Activated naive CD4-positive, alpha-beta T cell treated with anti-CD3 and anti-CD28 coated beads, Interleukin-2, amount 50 U/mL, for 72 hours (primary cell): ENCODE measurements at regions not wholly inside any gene's neighbourhood (a gene's known extent, or its start where the extent isn't known, plus 50 kb on each side); places are given as distances from the start of the nearest gene placed in this dataset.

ENCODE experiments used
- ATAC-seq, 2 donors: fragments of 150-1000 bp; cut with Tn5 transposase; 2 replicates each; pipeline ENCODE4 v1.10.0; 2021; ENCODE audit warnings: mild to moderate bottlenecking in 2 of 2, moderate library complexity in 2 of 2
- DNase-seq, 2 donors: peaks; one replicate each; pipeline ENCODE4 v3.0.0; 2021 to 2022; ENCODE audit warnings: low spot score in 2 of 2
- H3K27ac Mint-ChIP-seq, 2 donors: one replicate each; pipeline ENCODE4 v1.8.0; 2022; ENCODE audit warnings: mild to moderate bottlenecking in 2 of 2, mixed read lengths in 2 of 2
- H3K36me3 Mint-ChIP-seq, 2 donors: one replicate each; pipeline ENCODE4 v1.8.0; 2022; ENCODE audit warnings: mixed read lengths in 2 of 2
- H3K9me3 Mint-ChIP-seq, 2 donors: one replicate each; pipeline ENCODE4 v1.8.0; 2022; ENCODE audit warnings: mixed read lengths in 2 of 2

DNA sequence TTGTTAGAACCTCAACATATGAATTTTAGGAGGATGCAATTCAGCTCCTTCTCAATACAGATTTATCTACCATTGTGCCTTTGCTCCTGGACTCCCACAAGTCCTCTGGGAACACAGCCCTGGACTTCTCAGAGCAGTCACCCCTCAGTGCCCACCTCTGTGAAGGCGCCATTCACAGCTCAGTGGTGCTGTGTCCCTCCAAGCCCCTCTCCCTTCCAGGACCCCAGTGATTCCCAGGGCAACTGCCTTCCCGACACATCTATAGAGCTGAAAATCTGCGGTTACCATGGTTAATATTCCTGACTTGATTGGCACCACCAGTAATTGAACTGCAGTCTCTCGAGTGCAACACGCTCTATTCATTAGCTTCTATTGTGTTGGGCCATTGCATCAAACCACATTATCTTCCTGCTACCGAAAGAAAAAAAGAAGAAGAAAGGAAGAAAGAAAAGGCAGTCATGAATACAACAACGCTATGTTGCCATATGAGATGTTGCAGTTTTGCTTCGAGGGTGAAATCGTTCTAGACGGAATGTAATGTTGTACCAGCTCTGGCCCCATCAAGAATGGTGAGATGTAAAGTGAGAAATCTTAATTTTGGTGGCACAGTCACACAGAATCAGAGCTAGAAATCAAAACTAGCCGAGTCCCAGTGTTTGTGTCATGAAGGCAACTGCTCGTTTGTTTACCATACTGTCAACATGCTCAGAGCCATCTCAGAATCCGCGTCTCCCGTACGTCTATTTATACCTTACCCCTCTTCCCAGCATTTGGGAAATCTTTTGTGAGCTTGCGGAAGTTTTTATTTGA, 524.0 kb upstream of the ID2 start:
- no peak for DNase-seq
- Mint-ChIP-seq H3K36me3 (peaks cover 18 to 50% of the 10 kb centered on the region in 2 donors), H3K27ac (peak overlapping the region in 1 of 2 donors; percentile 3), H3K9me3 (peaks cover 19 to 32% of the 10 kb centered on the region in 2 donors)
- no peak for ATAC-seq

DNA sequence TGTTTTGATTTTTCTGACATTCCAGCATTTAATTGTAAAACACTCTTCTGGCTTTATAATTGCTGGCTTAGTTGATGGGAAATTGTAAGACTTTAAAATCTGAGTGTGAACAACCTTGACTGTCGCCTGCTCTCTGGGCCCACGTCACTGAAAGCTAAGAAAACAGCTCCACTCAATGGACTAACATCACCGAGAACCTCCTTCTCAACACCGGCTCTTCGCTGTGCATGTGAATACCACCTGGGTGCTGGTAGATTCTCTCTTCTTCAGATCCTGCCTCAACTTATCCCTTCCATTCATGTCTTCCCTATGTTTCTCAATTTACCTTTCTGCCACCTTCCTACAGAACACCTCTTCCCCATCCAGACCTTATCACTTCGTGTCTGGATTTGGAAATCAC, 523.1 kb upstream of the ID2 start:
- H3K27ac Mint-ChIP-seq = no peak overlapping the region
- ATAC-seq (no peak), DNase-seq (no peak)
- peaks cover 15 to 41% of the 10 kb centered on the region in 2 donors for H3K36me3 Mint-ChIP-seq
- H3K9me3 Mint-ChIP-seq = peaks cover 16 to 25% of the 10 kb centered on the region in 2 donors

DNA sequence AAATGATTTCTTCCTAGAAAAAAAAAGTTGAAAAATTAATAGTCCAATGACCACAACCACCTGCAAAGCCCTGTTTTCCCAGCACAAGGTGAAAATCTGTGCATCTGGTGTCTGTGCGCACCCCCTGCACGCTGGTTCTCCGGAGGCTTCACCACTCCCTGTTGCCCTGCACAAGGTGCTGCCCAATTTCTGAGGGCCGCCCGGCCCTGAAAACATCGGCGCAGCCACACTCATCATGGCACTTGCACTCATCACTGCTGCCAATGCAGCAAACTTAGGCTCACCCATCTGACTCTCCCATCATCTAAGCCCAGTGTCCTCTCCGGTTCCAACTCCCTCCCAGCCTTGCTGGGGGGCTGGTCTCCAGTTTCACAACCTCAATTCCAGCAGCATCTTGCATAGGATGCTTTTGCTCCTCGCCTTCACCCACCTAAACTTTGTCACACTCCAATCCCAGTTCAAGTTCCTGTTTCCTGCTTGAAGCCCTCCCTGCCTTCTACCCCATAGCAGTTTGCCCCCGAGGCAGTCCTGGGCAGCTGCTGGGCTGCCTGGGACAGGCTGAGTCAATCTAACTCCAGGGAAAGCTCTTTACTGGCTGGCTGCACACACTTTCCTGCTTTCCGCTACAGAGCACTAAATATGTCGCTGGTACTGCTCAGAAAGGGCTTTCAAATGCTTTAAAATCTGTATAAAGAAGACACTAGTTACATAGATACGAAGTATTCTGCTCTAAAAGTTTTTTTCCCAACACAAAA, 522.5 kb upstream of the ID2 start:
- ATAC-seq (no peak), DNase-seq (no peak)
- H3K9me3 Mint-ChIP-seq = peaks cover 12 to 19% of the 10 kb centered on the region in 2 donors
- no peak overlapping the region for H3K27ac Mint-ChIP-seq
- H3K36me3 Mint-ChIP-seq = peaks cover 10 to 34% of the 10 kb centered on the region in 2 donors

DNA sequence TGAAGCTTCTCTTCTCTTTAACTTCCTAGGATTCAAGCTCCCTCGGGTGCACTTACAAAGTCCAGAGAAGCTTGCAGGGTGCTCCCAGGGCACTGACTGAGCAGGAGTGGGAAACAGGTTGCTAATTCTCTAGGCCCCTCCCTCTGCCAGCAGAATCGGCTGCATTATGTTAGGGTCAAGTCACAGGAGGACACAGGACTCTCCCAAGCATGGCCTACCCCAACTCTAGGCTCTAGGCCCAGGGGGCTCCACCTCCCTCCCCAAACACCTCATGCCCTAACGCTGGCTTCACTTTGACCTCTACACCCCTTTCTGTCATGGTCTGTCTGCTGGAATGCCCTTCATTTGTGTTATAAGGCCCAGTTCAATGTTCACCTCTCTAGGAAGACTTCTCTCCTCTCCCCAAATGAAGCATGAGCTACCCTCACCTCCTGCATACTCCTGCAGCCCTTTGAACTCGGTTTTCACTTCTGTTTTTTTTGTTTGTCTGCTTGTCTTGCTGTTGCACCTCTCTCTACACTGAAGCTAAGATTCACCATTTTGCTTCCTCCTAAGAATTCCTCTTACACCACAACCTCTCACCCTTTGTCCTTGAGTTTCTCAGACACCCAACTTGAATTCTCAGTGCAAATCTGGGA, 521.8 kb upstream of the ID2 start:
- Mint-ChIP-seq H3K36me3 (peaks cover 7 to 27% of the 10 kb centered on the region in 2 donors), H3K27ac (no peak overlapping the region), H3K9me3 (peaks cover 8 to 14% of the 10 kb centered on the region in 2 donors)
- ATAC-seq = no peak
- DNase-seq = no peak

- ATAC-seq = no peak
- peaks cover 0 to 19% of the 10 kb centered on the region in 2 donors for H3K36me3 Mint-ChIP-seq
- H3K9me3 Mint-ChIP-seq = peaks cover 0 to 6% of the 10 kb centered on the region in 2 donors
- no peak for DNase-seq
- H3K27ac Mint-ChIP-seq = no peak overlapping the region
Measured at GRCh38 chr2:8160959-8161358, 520.9 kb upstream of the ID2 start.

DNA sequence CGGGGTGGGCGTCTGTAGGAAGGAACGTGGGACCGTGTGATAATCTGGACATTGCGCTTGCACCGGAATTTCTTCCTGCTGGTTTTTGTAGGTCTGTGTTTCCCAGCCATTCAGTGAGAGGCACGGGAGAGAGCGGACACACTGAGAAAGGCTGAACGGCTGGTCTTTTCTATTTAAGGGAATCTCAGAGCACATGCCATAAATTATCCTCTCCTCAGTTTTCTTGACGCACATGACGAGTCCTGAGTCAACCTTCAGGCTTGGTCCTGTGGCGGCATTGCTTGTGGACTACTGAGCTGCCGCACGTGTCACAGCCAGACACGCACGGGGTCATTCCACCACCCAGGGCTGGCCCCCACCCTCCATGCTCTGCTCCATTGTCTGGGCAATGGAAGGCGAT, 519.3 kb upstream of the ID2 start:
- H3K36me3 Mint-ChIP-seq = peaks cover 0 to 9% of the 10 kb centered on the region in 2 donors
- H3K9me3 Mint-ChIP-seq = no peaks in the 10 kb centered on the region
- no peak overlapping the region for H3K27ac Mint-ChIP-seq
- ATAC-seq (no peak), DNase-seq (no peak)

GRCh38 chr2:8165550-8165949, 516.3 kb upstream of the ID2 start:
- DNase-seq (no peak), ATAC-seq (no peak)
- Mint-ChIP-seq H3K27ac (no peak overlapping the region), H3K9me3 (no peaks in the 10 kb centered on the region), H3K36me3 (peaks cover 0 to 8% of the 10 kb centered on the region in 2 donors)

DNA sequence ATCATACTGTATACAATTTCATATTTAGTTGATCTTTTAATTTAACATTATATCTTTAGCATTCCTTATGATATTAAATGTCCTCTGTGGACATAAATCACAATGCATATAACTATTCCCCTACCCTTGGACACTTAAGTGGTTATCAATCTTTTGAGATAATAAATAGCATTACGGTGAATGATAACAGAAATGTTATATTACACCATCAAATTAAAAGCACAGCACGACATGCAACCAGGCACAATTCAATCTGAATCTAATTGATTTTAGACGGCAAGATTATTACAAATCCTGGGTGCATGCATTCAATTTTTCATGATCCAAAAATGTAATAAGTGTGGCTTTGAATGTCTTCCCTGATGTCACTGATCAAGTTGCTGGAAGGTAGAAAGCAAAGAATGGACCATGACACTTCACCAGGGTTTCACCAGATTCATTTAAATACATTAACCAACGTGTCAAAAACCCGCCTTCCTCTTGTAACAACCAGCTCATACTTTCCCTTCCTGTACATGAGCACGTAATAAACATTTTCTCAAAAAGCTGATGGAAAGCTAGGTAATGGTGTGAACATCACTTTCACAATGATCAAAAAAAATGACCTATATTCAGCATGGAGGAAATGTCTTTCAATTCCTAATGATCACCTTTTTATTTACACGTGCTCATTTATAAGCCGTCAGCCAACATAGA, 513.7 kb upstream of the ID2 start:
- H3K27ac Mint-ChIP-seq = no peak overlapping the region
- peaks cover 0 to 6% of the 10 kb centered on the region in 2 donors for H3K9me3 Mint-ChIP-seq
- ATAC-seq (peak; percentile 44 to 69), DNase-seq (no peak)
- H3K36me3 Mint-ChIP-seq = peaks cover 0 to 8% of the 10 kb centered on the region in 2 donors

- ATAC-seq = peak in 1 of 2 donors; percentile 28
- Mint-ChIP-seq H3K27ac (no peak overlapping the region), H3K36me3 (peaks cover 0 to 8% of the 10 kb centered on the region in 2 donors), H3K9me3 (peaks cover 0 to 6% of the 10 kb centered on the region in 2 donors)
- no peak for DNase-seq
Measured at GRCh38 chr2:8168876-8169424, 512.9 kb upstream of the ID2 start.

- ATAC-seq (no peak), DNase-seq (no peak)
- peaks cover 3 to 8% of the 10 kb centered on the region in 2 donors for H3K36me3 Mint-ChIP-seq
- H3K27ac Mint-ChIP-seq = no peak overlapping the region
- peaks cover 1 to 6% of the 10 kb centered on the region in 2 donors for H3K9me3 Mint-ChIP-seq
Measured at GRCh38 chr2:8169443-8169842, 512.4 kb upstream of the ID2 start.

- Mint-ChIP-seq H3K27ac (no peak overlapping the region), H3K36me3 (peaks cover 13 to 20% of the 10 kb centered on the region in 2 donors), H3K9me3 (peaks cover 6 to 17% of the 10 kb centered on the region in 2 donors)
- DNase-seq = no peak
- ATAC-seq = no peak
Measured at GRCh38 chr2:8170552-8171327, 511.1 kb upstream of the ID2 start.

DNA sequence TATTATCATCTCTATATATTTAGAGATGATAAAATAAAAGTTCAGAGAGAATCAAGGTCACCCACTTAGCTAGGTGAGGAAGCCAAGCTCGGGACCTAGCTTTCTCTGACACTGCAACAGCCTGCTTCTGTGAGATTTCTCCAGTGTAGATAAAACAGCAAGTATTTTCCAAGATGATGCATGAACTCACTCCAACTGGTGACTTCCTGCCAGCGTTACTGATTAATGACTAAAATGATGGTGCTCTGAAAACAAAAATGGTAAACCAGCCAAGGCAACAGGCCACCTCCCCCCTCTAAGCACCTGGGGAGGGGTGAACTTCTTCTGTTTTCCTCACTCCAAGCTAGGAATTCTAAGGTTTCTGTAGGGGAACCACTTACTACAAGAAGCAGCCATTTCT, 510.2 kb upstream of the ID2 start:
- DNase-seq (no peak), ATAC-seq (no peak)
- Mint-ChIP-seq H3K36me3 (peaks cover 13 to 21% of the 10 kb centered on the region in 2 donors), H3K27ac (no peak overlapping the region), H3K9me3 (peaks cover 6 to 17% of the 10 kb centered on the region in 2 donors)

DNA sequence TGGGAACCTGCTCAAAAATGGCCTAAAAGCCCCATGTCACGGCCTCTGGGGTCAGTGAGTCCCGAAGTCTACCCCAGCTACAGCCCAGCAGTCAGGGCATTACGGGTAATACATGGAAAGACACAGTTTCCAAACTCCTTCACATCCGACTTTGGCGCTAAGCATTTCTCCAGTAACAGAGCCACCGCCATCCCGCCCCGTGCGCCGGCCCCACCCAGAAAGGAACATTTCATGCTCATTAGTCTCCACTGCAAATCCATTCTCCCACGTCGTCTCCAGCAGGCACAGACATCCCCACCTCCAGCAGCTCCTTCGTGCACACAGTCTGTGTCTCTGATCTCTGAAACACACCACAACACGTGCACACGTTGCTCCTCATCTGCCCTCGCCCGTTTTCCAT, 509.2 kb upstream of the ID2 start:
- no peak for ATAC-seq
- DNase-seq = no peak
- peaks cover 13 to 21% of the 10 kb centered on the region in 2 donors for H3K36me3 Mint-ChIP-seq
- H3K9me3 Mint-ChIP-seq = peaks cover 6 to 17% of the 10 kb centered on the region in 2 donors
- no peak overlapping the region for H3K27ac Mint-ChIP-seq

- no peak for ATAC-seq
Measured at GRCh38 chr2:8174641-8175257, 507.1 kb upstream of the ID2 start.

GRCh38 chr2:8176887-8177286, 505.0 kb upstream of the ID2 start:
- Mint-ChIP-seq H3K27ac (no peak overlapping the region), H3K36me3 (peaks cover 19 to 31% of the 10 kb centered on the region in 2 donors), H3K9me3 (peaks cover 9 to 36% of the 10 kb centered on the region in 2 donors)
- no peak for ATAC-seq
- DNase-seq = no peak

More at GRCh38 chr2:8174641-8175257, 507.1 kb upstream of the ID2 start:
- Mint-ChIP-seq H3K9me3 (peaks cover 6 to 19% of the 10 kb centered on the region in 2 donors), H3K27ac (no peak overlapping the region), H3K36me3 (peaks cover 13 to 24% of the 10 kb centered on the region in 2 donors)
- no peak for DNase-seq
